RWPE1 (cell line): ENCODE measurements at regions not wholly inside any gene's neighbourhood (a gene's known extent, or its start where the extent isn't known, plus 50 kb on each side); places are given as distances from the start of the nearest gene placed in this dataset.

Experiments used
- CTCF ChIA-PET: fragments of 350-600 bp; sonication (Branson Sonifier 250); formaldehyde crosslinking; extraction: SDS; loops from one replicate; lab custom pipeline; 2021; lab: Yijun Ruan, JAX
- POLR2A ChIA-PET: fragments of 400-600 bp; formaldehyde crosslinking; extraction: SDS; loops from one replicate; lab custom pipeline; 2020; ENCODE audit warnings: antibody characterized with exemption; ENCODE audit not compliant: low non-redundant PET; lab: Yijun Ruan, JAX
- DNase-seq: peaks from one replicate; pipeline ENCODE4 v3.0.0; 2012; ENCODE audit warnings: low spot score
- H3K27ac ChIP-seq: fragments of 450-650 bp; 2 replicates; pipeline ENCODE4 v1.5.1; 2017
- CTCF ChIP-seq: fragments of 450-650 bp; conservative IDR thresholded peaks from 2 replicates; pipeline ENCODE4 v1.5.1; 2017; ENCODE audit warnings: low read depth, mild to moderate bottlenecking

GRCh38 chrX:1914606-1915365 is 299.9 kb downstream of the ASMT start:
- TF ChIP-seq CTCF: no peak
- H3K27ac ChIP-seq: no peak overlapping the region
- no peak for DNase-seq
- ChIA-PET POLR2A (no interaction called here), CTCF (no interaction called here)

- CTCF ChIA-PET: no interaction called here
- DNase-seq: no peak
- no peak for TF ChIP-seq CTCF
- POLR2A ChIA-PET: no interaction called here
- no peak overlapping the region for H3K27ac ChIP-seq
Measured at GRCh38 chrX:1918780-1919179, 303.9 kb downstream of the ASMT start.

GRCh38 chrX:1925053-1925481 is 310.2 kb downstream of the ASMT start:
- ChIA-PET POLR2A (no interaction called here), CTCF (no interaction called here)
- TF ChIP-seq CTCF: no peak
- DNase-seq: no peak
- H3K27ac ChIP-seq: no peak overlapping the region

GRCh38 chrX:1928805-1929204 is 313.9 kb downstream of the ASMT start:
- POLR2A ChIA-PET: no interaction called here
- H3K27ac ChIP-seq: no peak overlapping the region
- no peak for DNase-seq
- TF ChIP-seq CTCF: no peak
- CTCF ChIA-PET: no interaction called here

GRCh38 chrX:1932231-1932630 is 317.4 kb downstream of the ASMT start:
- POLR2A ChIA-PET: no interaction called here
- CTCF ChIA-PET: no interaction called here
- H3K27ac ChIP-seq: no peak overlapping the region
- no peak for DNase-seq
- TF ChIP-seq CTCF: no peak

GRCh38 chrX:1933964-1934363 is 319.1 kb downstream of the ASMT start:
- TF ChIP-seq CTCF: no peak
- no peak overlapping the region for H3K27ac ChIP-seq
- no peak for DNase-seq
- ChIA-PET POLR2A (no interaction called here), CTCF (no interaction called here)
